GM23248 (cell line): ENCODE measurements at regions not wholly inside any gene's neighbourhood (a gene's known extent, or its start where the extent isn't known, plus 50 kb on each side); places are given as distances from the start of the nearest gene placed in this dataset.

Experiments used
- DNase-seq: peaks from one replicate; pipeline ENCODE4 v3.0.0-alpha.2; 2015
- H2AFZ ChIP-seq: fragments of 200-600 bp; sonication (generic); 2 replicates; pipeline ENCODE4 v1.6.1; 2016; ENCODE audit warnings: antibody characterized with exemption
- H3F3A ChIP-seq: fragments of 200-600 bp; sonication (generic); 2 replicates; pipeline ENCODE4 v1.6.1; 2016; ENCODE audit warnings: mild to moderate bottlenecking, antibody characterized with exemption, mixed run types; ENCODE audit not compliant: insufficient read depth
- H3K27ac ChIP-seq: fragments of 200-600 bp; sonication (generic); 2 replicates; pipeline ENCODE4 v1.5.1; 2016; ENCODE audit warnings: mild to moderate bottlenecking
- H3K27me3 ChIP-seq: fragments of 200-600 bp; sonication (generic); replicated peaks from 2 replicates; pipeline ENCODE4 v1.6.1; 2016; ENCODE audit warnings: mild to moderate bottlenecking; ENCODE audit not compliant: insufficient read depth
- H3K36me3 ChIP-seq: fragments of 200-600 bp; sonication (generic); 2 replicates; pipeline ENCODE4 v1.6.1; 2016; ENCODE audit warnings: low read depth, mild to moderate bottlenecking
- H3K4me1 ChIP-seq: fragments of 200-600 bp; sonication (generic); 2 replicates; pipeline ENCODE4 v1.6.1; 2016; ENCODE audit warnings: mild to moderate bottlenecking; ENCODE audit not compliant: insufficient read depth
- H3K4me2 ChIP-seq: fragments of 200-600 bp; sonication (generic); one replicate; pipeline ENCODE4 v1.6.1; 2016; ENCODE audit warnings: mild to moderate bottlenecking; ENCODE audit not compliant: unreplicated experiment
- H3K4me3 ChIP-seq: fragments of 200-600 bp; sonication (generic); 2 replicates; pipeline ENCODE4 v1.5.1; 2016; ENCODE audit warnings: mild to moderate bottlenecking
- H3K79me2 ChIP-seq: fragments of 200-600 bp; sonication (generic); 2 replicates; pipeline ENCODE4 v1.6.1; 2016; ENCODE audit warnings: mild to moderate bottlenecking; ENCODE audit not compliant: insufficient read depth
- H3K9ac ChIP-seq: fragments of 200-600 bp; sonication (generic); 2 replicates; pipeline ENCODE4 v1.6.1; 2016; ENCODE audit warnings: mild to moderate bottlenecking
- H3K9me2 ChIP-seq: fragments of 200-600 bp; sonication (generic); 2 replicates; pipeline ENCODE4 v1.6.1; 2016; ENCODE audit warnings: mixed run types, mild to moderate bottlenecking, moderate library complexity; ENCODE audit not compliant: insufficient read depth
- H3K9me3 ChIP-seq: fragments of 200-600 bp; sonication (generic); one replicate; pipeline ENCODE4 v1.6.1; 2017; ENCODE audit warnings: low read depth
- H4K20me1 ChIP-seq: fragments of 200-600 bp; sonication (generic); 2 replicates; pipeline ENCODE4 v1.6.0; 2016; ENCODE audit not compliant: insufficient read depth
- EZH2 ChIP-seq: fragments of 200-600 bp; sonication (generic); IDR thresholded peaks from 2 replicates; pipeline ENCODE4 v1.6.1; 2018; ENCODE audit warnings: antibody characterized with exemption, mild to moderate bottlenecking; ENCODE audit not compliant: insufficient read depth, poor library complexity, severe bottlenecking
- EZH2phosphoT487 ChIP-seq: fragments of 200-600 bp; sonication (generic); IDR thresholded peaks from 2 replicates; pipeline ENCODE4 v1.6.1; 2018; ENCODE audit warnings: antibody characterized with exemption, moderate library complexity, mild to moderate bottlenecking, low read depth; ENCODE audit not compliant: insufficient read depth
- WGBS, 2 experiments: methylation state at CpG; one replicate each; pipeline ENCODE4 v1.1.6; 2015 to 2017; ENCODE audit warnings: low lambda C conversion rate in 2 of 2, low coverage in 1 of 2; ENCODE audit errors: missing lambda C conversion rate in 2 of 2; 5-methylcytosine and 5-hydroxymethylcytosine counted together
- in situ Hi-C: fragments of 300-500 bp; cut with MboI; formaldehyde crosslinking; loops from 2 replicates; pipeline ENCODE4 v1.15.0; 2020

GRCh38 chr19:31578326-31578725, 229.1 kb upstream of the TSHZ3 start:
- in situ Hi-C loops = no loop called here
- no peaks in the 10 kb centered on the region for H3K9me2 ChIP-seq
- no peak overlapping the region for H3K27ac ChIP-seq
- TF ChIP-seq EZH2 (no peak), EZH2phosphoT487 (no peak)
- H3K79me2 ChIP-seq = no peaks in the 10 kb centered on the region
- H3K9ac ChIP-seq = no peak overlapping the region
- H3K4me2 ChIP-seq = no peak overlapping the region
- no peak overlapping the region for H2AFZ ChIP-seq
- H3F3A ChIP-seq = no peaks in the 10 kb centered on the region
- no peaks in the 10 kb centered on the region for H3K4me1 ChIP-seq
- 50 to 59% methylated on average over 3 of the region's 3 CpGs for WGBS, 2 experiments
- no peaks in the 10 kb centered on the region for H3K36me3 ChIP-seq
- no peaks in the 10 kb centered on the region for H3K9me3 ChIP-seq
- H3K27me3 ChIP-seq = peaks cover 40% of the 10 kb centered on the region; the same call in 1 of the 2 replicates
- no peak overlapping the region for H3K4me3 ChIP-seq
- no peak for DNase-seq
- H4K20me1 ChIP-seq = no peaks in the 10 kb centered on the region

DNA sequence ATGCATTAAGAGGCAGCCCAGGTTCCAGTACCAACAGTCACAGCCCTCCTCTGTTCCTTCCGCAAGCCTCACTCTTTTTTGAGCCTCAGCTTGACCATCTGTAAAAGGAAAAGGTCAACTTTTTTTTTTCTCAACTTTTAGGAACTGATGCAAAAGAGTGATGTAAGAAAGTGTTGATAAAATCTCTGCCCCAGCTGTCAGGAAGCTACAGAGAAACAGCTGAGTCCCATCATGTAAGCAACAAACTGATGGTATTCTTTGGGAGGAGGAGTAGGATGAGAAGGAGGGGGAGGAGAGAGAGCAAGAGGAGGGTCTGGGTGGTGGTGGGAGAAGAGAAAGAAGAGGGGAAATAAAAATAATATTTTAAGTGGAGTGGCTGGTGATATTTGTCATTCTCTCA, 233.9 kb upstream of the TSHZ3 start:
- 89 to 91% methylated on average over 1 of the region's 1 CpG for WGBS, 2 experiments

GRCh38 chr19:31586282-31586681, 237.0 kb upstream of the TSHZ3 start:
- no peaks in the 10 kb centered on the region for H3K9me2 ChIP-seq
- H3K36me3 ChIP-seq = no peaks in the 10 kb centered on the region

More for the DNA sequence above, 233.9 kb upstream of the TSHZ3 start:
- Histone ChIP-seq H3K9me3 (no peaks in the 10 kb centered on the region), H3K27ac (no peak overlapping the region), H4K20me1 (no peaks in the 10 kb centered on the region), H3K27me3 (peaks cover 17% of the 10 kb centered on the region), H3K9me2 (no peaks in the 10 kb centered on the region), H3K79me2 (no peaks in the 10 kb centered on the region), H3K4me3 (no peak overlapping the region), H3F3A (no peaks in the 10 kb centered on the region), H3K9ac (no peak overlapping the region), H2AFZ (no peak overlapping the region), H3K4me2 (no peak overlapping the region), H3K36me3 (no peaks in the 10 kb centered on the region), H3K4me1 (no peaks in the 10 kb centered on the region)
- TF ChIP-seq EZH2phosphoT487 (no peak), EZH2 (no peak)
- DNase-seq = no peak
- in situ Hi-C loops = no loop called here

DNA sequence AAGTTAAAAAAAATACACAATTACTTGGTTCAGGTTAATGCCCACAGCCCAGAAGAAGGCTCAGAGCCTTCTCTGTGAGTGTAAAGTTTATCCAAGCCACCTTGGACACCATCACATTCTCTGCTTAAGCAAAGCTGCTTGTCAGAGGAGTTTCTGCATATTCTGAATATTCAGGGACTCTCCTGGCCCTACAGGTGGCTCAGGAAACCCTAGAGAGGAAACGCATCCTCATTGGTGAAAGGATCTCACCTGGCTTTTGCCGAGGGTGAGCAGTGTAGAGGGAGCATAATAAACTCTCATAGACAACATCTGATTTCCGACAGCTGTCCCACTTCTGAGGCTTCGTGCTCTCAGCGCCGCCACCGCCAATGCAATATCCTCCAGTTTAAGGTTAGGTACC, 239.9 kb upstream of the TSHZ3 start:
- H3K9me2 ChIP-seq = no peaks in the 10 kb centered on the region
- no peaks in the 10 kb centered on the region for H3F3A ChIP-seq
- no peak overlapping the region for H3K4me3 ChIP-seq
- no peak for DNase-seq
- peaks cover 34% of the 10 kb centered on the region for H3K27me3 ChIP-seq
- no peak overlapping the region for H3K4me2 ChIP-seq
- WGBS, 2 experiments = 16 to 22% methylated on average over 7 of the region's 7 CpGs
- no peak overlapping the region for H3K27ac ChIP-seq
- no peaks in the 10 kb centered on the region for H4K20me1 ChIP-seq
- TF ChIP-seq EZH2phosphoT487 = no peak
- TF ChIP-seq EZH2 = no peak
- no peaks in the 10 kb centered on the region for H3K4me1 ChIP-seq
- no peak overlapping the region for H3K9ac ChIP-seq
- in situ Hi-C loops = no loop called here
- no peaks in the 10 kb centered on the region for H3K36me3 ChIP-seq
- no peaks in the 10 kb centered on the region for H3K9me3 ChIP-seq
- no peak overlapping the region for H2AFZ ChIP-seq
- no peaks in the 10 kb centered on the region for H3K79me2 ChIP-seq

More at GRCh38 chr19:31586282-31586681, 237.0 kb upstream of the TSHZ3 start:
- Histone ChIP-seq H3K9ac (no peak overlapping the region), H3K9me3 (no peaks in the 10 kb centered on the region), H3K4me3 (no peak overlapping the region), H4K20me1 (no peaks in the 10 kb centered on the region), H3K27ac (no peak overlapping the region), H2AFZ (no peak overlapping the region), H3K27me3 (peaks cover 31% of the 10 kb centered on the region), H3K4me2 (no peak overlapping the region), H3K79me2 (no peaks in the 10 kb centered on the region), H3F3A (no peaks in the 10 kb centered on the region), H3K4me1 (no peaks in the 10 kb centered on the region)
- TF ChIP-seq EZH2 = no peak
- no peak for TF ChIP-seq EZH2phosphoT487
- 26 to 36% methylated on average over 3 of the region's 3 CpGs for whole genome bisulfite sequencing, 2 experiments
- DNase-seq = peak; percentile 3
- in situ Hi-C loops = no loop called here

- H3K9me2 ChIP-seq = no peaks in the 10 kb centered on the region
- no peak for TF ChIP-seq EZH2phosphoT487
- no peak for TF ChIP-seq EZH2
- H3F3A ChIP-seq = no peaks in the 10 kb centered on the region
- in situ Hi-C loops = no loop called here
- H3K27me3 ChIP-seq = peaks cover 44% of the 10 kb centered on the region
- no peaks in the 10 kb centered on the region for H4K20me1 ChIP-seq
- H2AFZ ChIP-seq = no peak overlapping the region
- H3K9me3 ChIP-seq = no peaks in the 10 kb centered on the region
- no peak overlapping the region for H3K4me3 ChIP-seq
- no peak overlapping the region for H3K27ac ChIP-seq
- H3K79me2 ChIP-seq = no peaks in the 10 kb centered on the region
- no peak overlapping the region for H3K9ac ChIP-seq
- 67 to 83% methylated on average over 1 of the region's 1 CpG for WGBS, 2 experiments
- no peaks in the 10 kb centered on the region for H3K4me1 ChIP-seq
- H3K36me3 ChIP-seq = no peaks in the 10 kb centered on the region
- no peak for DNase-seq
- no peak overlapping the region for H3K4me2 ChIP-seq
These were observed 242.0 kb upstream of the TSHZ3 start for GRCh38 chr19:31591258-31591657.
